DND-41 (cell line): ENCODE measurements at regions not wholly inside any gene's neighbourhood (a gene's known extent, or its start where the extent isn't known, plus 50 kb on each side); places are given as distances from the start of the nearest gene placed in this dataset.
"Not testable (repeated sequence)": the region's sequence is repeated elsewhere in the genome, so short reads cannot be mapped to it uniquely, and the experiment has no call there.

Source experiments
- ATAC-seq: fragments of 200-7000 bp; cut with Tn5 transposase; 3 replicates; pipeline ENCODE4 v1.9.1; 2021; ENCODE audit warnings: low read depth; ENCODE audit not compliant: insufficient read depth
- DNase-seq: peaks from one replicate; pipeline ENCODE4 v3.0.0-alpha.2; 2020
- H2AFZ ChIP-seq: 2 replicates; pipeline ENCODE4 v1.6.0; 2012; ENCODE audit warnings: low read depth, low read length
- H3K27ac ChIP-seq: 2 replicates; pipeline ENCODE4 v1.5.1; 2012; ENCODE audit warnings: low read length, inconsistent platforms
- H3K27me3 ChIP-seq: fragments of 200-600 bp; sonication (generic); 2 replicates; pipeline ENCODE4 v1.6.0; 2012; ENCODE audit warnings: low read length, mild to moderate bottlenecking, inconsistent platforms; ENCODE audit not compliant: insufficient read depth, poor library complexity
- H3K36me3 ChIP-seq: 2 replicates; pipeline ENCODE4 v1.5.1; 2012; ENCODE audit warnings: low read length, inconsistent platforms; ENCODE audit not compliant: insufficient read depth
- H3K4me1 ChIP-seq: 2 replicates; pipeline ENCODE4 v1.5.1; 2012; ENCODE audit warnings: mild to moderate bottlenecking, low read length; ENCODE audit not compliant: insufficient read depth
- H3K4me2 ChIP-seq: 2 replicates; pipeline ENCODE4 v1.6.0; 2012; ENCODE audit warnings: mild to moderate bottlenecking, moderate library complexity, low read length, inconsistent platforms; ENCODE audit not compliant: insufficient read depth
- H3K4me3 ChIP-seq, 2 experiments: fragments of 200-600 bp in 1 of 2; shearing (Covaris generic) in 1 of 2; 2 replicates each; pipeline ENCODE4 v1.5.1; 2012 to 2016; ENCODE audit warnings: inconsistent platforms in 2 of 2, low read length in 2 of 2, mild to moderate bottlenecking in 2 of 2, low read depth in 1 of 2, moderate library complexity in 1 of 2
- H3K79me2 ChIP-seq: 2 replicates; pipeline ENCODE4 v1.6.0; 2012; ENCODE audit warnings: low read length, inconsistent platforms; ENCODE audit not compliant: insufficient read depth
- H3K9ac ChIP-seq: 2 replicates; pipeline ENCODE4 v1.6.0; 2012; ENCODE audit warnings: low read depth, mild to moderate bottlenecking, inconsistent platforms, low read length, moderate library complexity
- H3K9me3 ChIP-seq: 2 replicates; pipeline ENCODE4 v1.5.1; 2012; ENCODE audit warnings: low read length, moderate library complexity, mild to moderate bottlenecking, inconsistent platforms; ENCODE audit not compliant: insufficient read depth, severe bottlenecking
- H4K20me1 ChIP-seq: 2 replicates; pipeline ENCODE4 v1.6.0; 2012; ENCODE audit warnings: low read length; ENCODE audit not compliant: insufficient read depth
- CTCF ChIP-seq: IDR thresholded peaks from 2 replicates; pipeline ENCODE4 v1.5.1; 2012; ENCODE audit warnings: borderline replicate concordance, low read length, moderate library complexity, mild to moderate bottlenecking; ENCODE audit not compliant: poor library complexity, severe bottlenecking; ENCODE audit errors: extremely low read depth
- EZH2 ChIP-seq: IDR thresholded peaks from 3 replicates; pipeline ENCODE4 v1.6.1; 2012; ENCODE audit warnings: borderline replicate concordance, low read depth, mild to moderate bottlenecking, moderate library complexity, low read length, inconsistent platforms; ENCODE audit not compliant: severe bottlenecking

DNA sequence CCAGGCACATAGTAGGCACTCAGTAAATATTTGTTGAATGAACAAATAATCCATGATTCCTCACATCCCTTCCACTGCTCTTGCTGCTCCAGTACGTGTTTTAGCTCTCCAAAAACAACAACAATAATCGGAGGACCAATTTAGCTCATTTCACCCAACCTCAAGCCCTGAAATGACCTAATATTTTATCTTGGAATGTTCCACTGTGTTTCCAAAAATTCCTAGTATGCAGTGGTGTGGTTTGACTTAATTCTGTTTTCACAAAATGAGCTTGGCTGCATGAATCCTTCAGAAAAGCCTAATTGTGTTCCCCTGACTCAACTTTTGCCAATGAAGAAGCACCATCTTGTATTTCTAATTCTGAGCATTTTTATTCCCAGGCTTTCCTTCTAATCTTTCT, 168.0 kb upstream of the PHACTR1 start:
- no peaks in the 10 kb centered on the region for H4K20me1 ChIP-seq
- H3K27me3 ChIP-seq: no peaks in the 10 kb centered on the region
- no peaks in the 10 kb centered on the region for H3K4me1 ChIP-seq
- no peak overlapping the region for H2AFZ ChIP-seq
- no peak overlapping the region for H3K27ac ChIP-seq
- no peaks in the 10 kb centered on the region for H3K36me3 ChIP-seq
- no peak for TF ChIP-seq CTCF
- no peak for TF ChIP-seq EZH2
- DNase-seq (no peak), ATAC-seq (no peak)
- H3K4me2 ChIP-seq: no peak overlapping the region
- H3K9ac ChIP-seq: no peak overlapping the region
- H3K9me3 ChIP-seq: no peaks in the 10 kb centered on the region
- no peaks in the 10 kb centered on the region for H3K79me2 ChIP-seq
- no peak overlapping the region for H3K4me3 ChIP-seq

- not testable (repeated sequence) for H3K4me3 ChIP-seq, H3K9ac ChIP-seq, H4K20me1 ChIP-seq, H3K9me3 ChIP-seq, H2AFZ ChIP-seq, DNase-seq, ATAC-seq, H3K4me1 ChIP-seq, H3K36me3 ChIP-seq, H3K4me2 ChIP-seq, H3K27ac ChIP-seq, H3K27me3 ChIP-seq, H3K79me2 ChIP-seq
These were observed 167.1 kb upstream of the PHACTR1 start for GRCh38 chr6:12549445-12549844.

- DNase-seq, H3K4me1 ChIP-seq, H3K27me3 ChIP-seq, H3K27ac ChIP-seq, H3K36me3 ChIP-seq, H3K4me3 ChIP-seq, ATAC-seq, H3K79me2 ChIP-seq, H4K20me1 ChIP-seq, H3K9ac ChIP-seq, H3K4me2 ChIP-seq, H2AFZ ChIP-seq, H3K9me3 ChIP-seq: not testable (repeated sequence)
These were observed 161.7 kb upstream of the PHACTR1 start for GRCh38 chr6:12554820-12555219.

GRCh38 chr6:12555267-12555666, 161.3 kb upstream of the PHACTR1 start:
- no peaks in the 10 kb centered on the region for H3K9me3 ChIP-seq
- H4K20me1 ChIP-seq: no peaks in the 10 kb centered on the region
- no peak overlapping the region for H2AFZ ChIP-seq
- DNase-seq: no peak
- H3K27me3 ChIP-seq: no peaks in the 10 kb centered on the region
- no peak overlapping the region for H3K27ac ChIP-seq
- no peaks in the 10 kb centered on the region for H3K4me1 ChIP-seq
- H3K4me3 ChIP-seq: no peak overlapping the region
- ATAC-seq: no peak
- H3K79me2 ChIP-seq: no peaks in the 10 kb centered on the region
- TF ChIP-seq CTCF: no peak
- TF ChIP-seq EZH2: no peak
- no peaks in the 10 kb centered on the region for H3K36me3 ChIP-seq
- no peak overlapping the region for H3K4me2 ChIP-seq
- no peak overlapping the region for H3K9ac ChIP-seq

DNA sequence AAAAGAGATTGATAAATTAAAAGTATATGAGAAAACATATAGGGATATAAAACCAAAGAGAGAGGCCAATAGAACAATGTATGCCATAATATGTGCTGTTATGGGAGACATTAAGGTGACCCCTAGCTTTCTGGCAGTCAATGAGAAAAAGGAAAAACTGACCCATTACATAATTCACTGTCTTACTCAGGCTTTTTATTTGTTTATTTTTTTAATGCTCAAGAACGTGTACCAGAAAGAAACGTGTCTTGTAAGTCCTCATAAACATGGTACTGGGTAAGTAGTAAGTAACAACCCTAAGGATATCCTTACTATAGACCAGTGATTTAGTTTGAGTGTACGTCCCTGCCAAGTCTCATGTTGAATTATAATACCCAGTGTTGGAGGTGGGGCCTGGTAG, 160.8 kb upstream of the PHACTR1 start:
- TF ChIP-seq CTCF: no peak
- TF ChIP-seq EZH2: no peak
- Histone ChIP-seq H3K27me3 (no peaks in the 10 kb centered on the region), H4K20me1 (no peaks in the 10 kb centered on the region), H3K36me3 (no peaks in the 10 kb centered on the region), H3K79me2 (no peaks in the 10 kb centered on the region), H3K4me1 (no peaks in the 10 kb centered on the region), H3K4me3 (no peak overlapping the region), H2AFZ (no peak overlapping the region), H3K4me2 (no peak overlapping the region), H3K27ac (no peak overlapping the region), H3K9me3 (no peaks in the 10 kb centered on the region), H3K9ac (no peak overlapping the region)
- ATAC-seq (no peak), DNase-seq (no peak)
